ENCODE measurements at regions not wholly inside any gene's neighbourhood (a gene's known extent, or its start where the extent isn't known, plus 50 kb on each side); places are given as distances from the start of the nearest gene placed in this dataset. TPM values are rescaled to one million over a fixed set of nuclear protein-coding genes. Genes with fewer than 3 reads are reported as not detected.

Small RNAs in the stretch of these regions (small RNA-seq; reads per million reads assigned to genes)
- gene AL121956.5 (ENCODE audit: low replicate concordance), result not detected
- not detected for gene GNG5P1 (ENCODE audit: low replicate concordance)
